ENCODE measurements at regions not wholly inside any gene's neighbourhood (a gene's known extent, or its start where the extent isn't known, plus 50 kb on each side); places are given as distances from the start of the nearest gene placed in this dataset.
"Not testable (repeated sequence)": the region's sequence is repeated elsewhere in the genome, so short reads cannot be mapped to it uniquely, and the experiment has no call there.

GRCh38 chr10:34895977-34896376 lies 80.9 kb upstream of the PARD3 start:
- Histone ChIP-seq H3K4me3 (replicated peaks; ENCODE audit: insufficient read depth, low read length) (no peak overlapping the region), H3K27ac (replicated peaks) (no peak overlapping the region), H3K27me3 (ENCODE audit: insufficient read depth, poor library complexity, severe bottlenecking) (no peaks in the 10 kb centered on the region)
- TF ChIP-seq GABPA (IDR thresholded peaks at IDR 0.05; ENCODE audit: low read depth) (no peak), CTCF (IDR thresholded peaks at IDR 0.05; ENCODE audit: insufficient read depth, low read length) (no peak), REST (IDR thresholded peaks at IDR 0.05; ENCODE audit: insufficient replicate concordance, low read depth) (no peak), SPI1 (IDR thresholded peaks at IDR 0.05; ENCODE audit: borderline replicate concordance, low read depth) (no peak), POLR2AphosphoS5 (IDR thresholded peaks at IDR 0.05; ENCODE audit: low read depth) (no peak)
- no peak for DNase-seq (ENCODE audit: low read depth in 1 of 2, low spot score in 1 of 2)

GRCh38 chr10:34895046-34895445 lies 80.0 kb upstream of the PARD3 start:
- H3K27me3 ChIP-seq (ENCODE audit: insufficient read depth, poor library complexity, severe bottlenecking); H3K4me3 ChIP-seq (replicated peaks; ENCODE audit: insufficient read depth, low read length); H3K27ac ChIP-seq (replicated peaks); DNase-seq (ENCODE audit: low read depth in 1 of 2, low spot score in 1 of 2): not testable (repeated sequence)

- H3K27me3 ChIP-seq (ENCODE audit: insufficient read depth, poor library complexity, severe bottlenecking); H3K27ac ChIP-seq (replicated peaks); H3K4me3 ChIP-seq (replicated peaks; ENCODE audit: insufficient read depth, low read length); DNase-seq (ENCODE audit: low read depth in 1 of 2, low spot score in 1 of 2): not testable (repeated sequence)
Observed at GRCh38 chr10:34892521-34892920, 77.4 kb upstream of the PARD3 start.

- Histone ChIP-seq H3K4me3 (replicated peaks; ENCODE audit: insufficient read depth, low read length) (no peak overlapping the region), H3K27me3 (ENCODE audit: insufficient read depth, poor library complexity, severe bottlenecking) (no peaks in the 10 kb centered on the region), H3K27ac (replicated peaks) (no peak overlapping the region)
- TF ChIP-seq CTCF (IDR thresholded peaks at IDR 0.05; ENCODE audit: insufficient read depth, low read length), result no peak
- TF ChIP-seq SPI1 (IDR thresholded peaks at IDR 0.05; ENCODE audit: borderline replicate concordance, low read depth), result no peak
- TF ChIP-seq REST (IDR thresholded peaks at IDR 0.05; ENCODE audit: insufficient replicate concordance, low read depth), result no peak
- TF ChIP-seq GABPA (IDR thresholded peaks at IDR 0.05; ENCODE audit: low read depth), result no peak
- TF ChIP-seq POLR2AphosphoS5 (IDR thresholded peaks at IDR 0.05; ENCODE audit: low read depth), result no peak
- DNase-seq (ENCODE audit: low read depth in 1 of 2, low spot score in 1 of 2), result no peak
Observed at GRCh38 chr10:34890939-34891338, 75.8 kb upstream of the PARD3 start.

- H3K27me3 ChIP-seq (ENCODE audit: insufficient read depth, poor library complexity, severe bottlenecking), result no peaks in the 10 kb centered on the region
- no peak overlapping the region for H3K27ac ChIP-seq (replicated peaks)
- no peak for TF ChIP-seq POLR2AphosphoS5 (IDR thresholded peaks at IDR 0.05; ENCODE audit: low read depth)
- TF ChIP-seq CTCF (IDR thresholded peaks at IDR 0.05; ENCODE audit: insufficient read depth, low read length), result no peak
- TF ChIP-seq REST (IDR thresholded peaks at IDR 0.05; ENCODE audit: insufficient replicate concordance, low read depth), result no peak
- TF ChIP-seq SPI1 (IDR thresholded peaks at IDR 0.05; ENCODE audit: borderline replicate concordance, low read depth), result no peak
- TF ChIP-seq GABPA (IDR thresholded peaks at IDR 0.05; ENCODE audit: low read depth), result no peak
- no peak for DNase-seq (ENCODE audit: low read depth in 1 of 2, low spot score in 1 of 2)
- no peak overlapping the region for H3K4me3 ChIP-seq (replicated peaks; ENCODE audit: insufficient read depth, low read length)
Observed at GRCh38 chr10:34889004-34889869, 74.1 kb upstream of the PARD3 start.

All from HL-60 (cell line).